ENCODE measurements at regions not wholly inside any gene's neighbourhood (a gene's known extent, or its start where the extent isn't known, plus 50 kb on each side); places are given as distances from the start of the nearest gene placed in this dataset.

DNA sequence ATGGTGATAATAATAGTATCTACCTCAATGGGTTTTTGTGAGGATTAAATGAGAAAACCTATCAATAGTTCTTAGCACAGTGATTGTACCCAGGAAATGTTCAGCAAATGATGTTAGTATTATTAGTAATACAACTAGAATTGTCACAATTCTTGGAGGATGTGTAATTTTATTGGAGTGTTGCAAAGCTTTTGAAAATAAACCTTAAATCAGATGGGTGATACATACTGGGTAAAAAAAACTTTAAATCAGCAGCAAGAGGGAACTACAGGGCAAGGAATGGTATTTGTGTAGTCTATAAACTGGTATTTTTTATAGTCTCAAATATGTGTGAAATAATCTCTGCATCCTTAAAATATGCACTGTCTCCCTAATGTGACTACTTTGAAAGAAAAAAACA is 371.6 kb downstream of the PIK3R1 start:
- Histone ChIP-seq H3K4me3 (ENCODE audit: low read length) (no peak overlapping the region), H3K27ac (ENCODE audit: low read length) (no peak overlapping the region), H3K9me3 (ENCODE audit: control insufficient read depth, insufficient read depth, low read length) (no peaks in the 10 kb centered on the region), H3K27me3 (ENCODE audit: control insufficient read depth, insufficient read depth, low read length) (no peaks in the 10 kb centered on the region), H3K36me3 (ENCODE audit: control insufficient read depth, insufficient read depth, low read length) (no peaks in the 10 kb centered on the region), H3K4me1 (ENCODE audit: control insufficient read depth, insufficient read depth, low read length) (no peaks in the 10 kb centered on the region)
- no peak for ATAC-seq
- no peak overlapping the region for H3K27ac Mint-ChIP-seq
- H3K4me1 Mint-ChIP-seq = no peaks in the 10 kb centered on the region
- TF ChIP-seq, protein P1, sequence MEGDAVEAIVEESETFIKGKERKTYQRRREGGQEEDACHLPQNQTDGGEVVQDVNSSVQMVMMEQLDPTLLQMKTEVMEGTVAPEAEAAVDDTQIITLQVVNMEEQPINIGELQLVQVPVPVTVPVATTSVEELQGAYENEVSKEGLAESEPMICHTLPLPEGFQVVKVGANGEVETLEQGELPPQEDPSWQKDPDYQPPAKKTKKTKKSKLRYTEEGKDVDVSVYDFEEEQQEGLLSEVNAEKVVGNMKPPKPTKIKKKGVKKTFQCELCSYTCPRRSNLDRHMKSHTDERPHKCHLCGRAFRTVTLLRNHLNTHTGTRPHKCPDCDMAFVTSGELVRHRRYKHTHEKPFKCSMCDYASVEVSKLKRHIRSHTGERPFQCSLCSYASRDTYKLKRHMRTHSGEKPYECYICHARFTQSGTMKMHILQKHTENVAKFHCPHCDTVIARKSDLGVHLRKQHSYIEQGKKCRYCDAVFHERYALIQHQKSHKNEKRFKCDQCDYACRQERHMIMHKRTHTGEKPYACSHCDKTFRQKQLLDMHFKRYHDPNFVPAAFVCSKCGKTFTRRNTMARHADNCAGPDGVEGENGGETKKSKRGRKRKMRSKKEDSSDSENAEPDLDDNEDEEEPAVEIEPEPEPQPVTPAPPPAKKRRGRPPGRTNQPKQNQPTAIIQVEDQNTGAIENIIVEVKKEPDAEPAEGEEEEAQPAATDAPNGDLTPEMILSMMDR (IDR thresholded peaks at IDR 0.05) = no peak
- H3K36me3 Mint-ChIP-seq = no peaks in the 10 kb centered on the region
- DNase-seq = no peak
- no peak overlapping the region for H3K4me3 Mint-ChIP-seq
- H3K27me3 Mint-ChIP-seq (ENCODE audit: low read depth in 2 of 2) = peaks cover 3 to 18% of the 10 kb centered on the region in 2 donors
- intact Hi-C loops (cut with micrococcal nuclease) = no loop called here
- no peaks in the 10 kb centered on the region for H3K9me3 Mint-ChIP-seq

DNA sequence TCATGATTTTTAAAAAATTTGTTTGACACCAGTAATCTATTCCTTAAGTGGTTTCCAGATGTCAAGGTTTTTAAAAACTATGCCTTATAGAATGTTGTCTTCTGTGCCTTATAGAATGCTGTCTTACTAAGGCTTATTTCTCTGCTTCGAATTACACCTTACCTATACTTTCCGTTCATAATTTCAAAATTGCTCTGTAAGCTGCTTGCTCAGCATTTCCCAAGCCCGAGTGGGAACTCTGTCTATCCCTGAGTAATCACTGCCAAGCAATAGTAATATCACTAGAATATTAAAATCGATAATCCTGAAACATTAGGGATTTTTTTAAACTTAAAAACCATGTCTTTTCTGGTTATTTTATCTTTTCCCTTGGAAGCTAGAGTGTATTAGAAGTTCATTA is 376.3 kb downstream of the PIK3R1 start:
- Histone ChIP-seq H3K27me3 (ENCODE audit: control insufficient read depth, insufficient read depth, low read length) (peaks cover 3% of the 10 kb centered on the region), H3K4me3 (ENCODE audit: low read length) (no peak overlapping the region), H3K36me3 (ENCODE audit: control insufficient read depth, insufficient read depth, low read length) (no peaks in the 10 kb centered on the region), H3K9me3 (ENCODE audit: control insufficient read depth, insufficient read depth, low read length) (no peaks in the 10 kb centered on the region), H3K4me1 (ENCODE audit: control insufficient read depth, insufficient read depth, low read length) (no peaks in the 10 kb centered on the region), H3K27ac (ENCODE audit: low read length) (no peak overlapping the region)
- DNase-seq (no peak), ATAC-seq (no peak)
- TF ChIP-seq, protein P1 (IDR thresholded peaks at IDR 0.05) = no peak
- no peaks in the 10 kb centered on the region for H3K4me1 Mint-ChIP-seq
- no peaks in the 10 kb centered on the region for H3K36me3 Mint-ChIP-seq
- no peak overlapping the region for H3K27ac Mint-ChIP-seq
- intact Hi-C loops (cut with micrococcal nuclease) = no loop called here
- H3K9me3 Mint-ChIP-seq = no peaks in the 10 kb centered on the region
- no peak overlapping the region for H3K4me3 Mint-ChIP-seq
- WGBS (ENCODE audit: insufficient coverage) = 90% methylated on average over 3 of the region's 4 CpGs
- peaks cover 3 to 35% of the 10 kb centered on the region in 2 donors for H3K27me3 Mint-ChIP-seq (ENCODE audit: low read depth in 2 of 2)

- no peaks in the 10 kb centered on the region for H3K4me1 Mint-ChIP-seq
- TF ChIP-seq, protein P1 (IDR thresholded peaks at IDR 0.05) = no peak
- H3K4me3 ChIP-seq (ENCODE audit: low read length) = no peak overlapping the region
Measured at GRCh38 chr5:68592351-68592750, 376.8 kb downstream of the PIK3R1 start.

DNA sequence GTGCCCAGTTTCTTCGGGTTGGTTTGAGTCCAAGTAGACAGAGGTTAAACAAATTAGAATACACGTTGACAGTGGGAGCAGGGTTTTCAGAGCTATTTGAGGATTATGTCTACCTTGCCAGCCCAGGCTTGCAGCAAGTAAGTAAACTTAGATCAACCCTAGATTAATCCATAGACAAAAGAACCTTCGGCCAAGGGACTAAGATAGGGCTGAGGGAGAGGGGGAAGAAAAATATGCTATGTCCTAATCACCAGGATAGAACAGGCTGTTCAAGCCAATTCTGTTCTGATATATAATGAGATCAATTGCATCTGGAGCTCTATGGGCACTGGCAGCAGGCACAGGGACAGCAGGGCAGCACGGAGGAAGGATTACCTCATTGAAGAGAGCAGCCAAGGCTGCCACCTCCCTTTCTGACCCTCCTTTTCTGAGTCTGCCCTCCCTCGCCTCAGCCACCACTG is 377.7 kb downstream of the PIK3R1 start:
- no peaks in the 10 kb centered on the region for H3K4me1 Mint-ChIP-seq
- Histone ChIP-seq H3K9me3 (ENCODE audit: control insufficient read depth, insufficient read depth, low read length) (no peaks in the 10 kb centered on the region), H3K27ac (ENCODE audit: low read length) (no peak overlapping the region), H3K4me3 (ENCODE audit: low read length) (no peak overlapping the region), H3K36me3 (ENCODE audit: control insufficient read depth, insufficient read depth, low read length) (no peaks in the 10 kb centered on the region), H3K4me1 (ENCODE audit: control insufficient read depth, insufficient read depth, low read length) (no peaks in the 10 kb centered on the region), H3K27me3 (ENCODE audit: control insufficient read depth, insufficient read depth, low read length) (peaks cover 3% of the 10 kb centered on the region)
- no peaks in the 10 kb centered on the region for H3K9me3 Mint-ChIP-seq
- peaks cover 3 to 35% of the 10 kb centered on the region in 2 donors for H3K27me3 Mint-ChIP-seq (ENCODE audit: low read depth in 2 of 2)
- no peaks in the 10 kb centered on the region for H3K36me3 Mint-ChIP-seq
- no peak for ATAC-seq
- TF ChIP-seq, protein P1 (IDR thresholded peaks at IDR 0.05) = no peak
- no peak overlapping the region for H3K27ac Mint-ChIP-seq
- H3K4me3 Mint-ChIP-seq = no peak overlapping the region
- DNase-seq = no peak
- intact Hi-C loops (cut with micrococcal nuclease) = no loop called here
- WGBS (ENCODE audit: insufficient coverage) = 84% methylated on average over 5 of the region's 5 CpGs

More at GRCh38 chr5:68592351-68592750, 376.8 kb downstream of the PIK3R1 start:
- WGBS (ENCODE audit: insufficient coverage) = 35% methylated on average over 3 of the region's 3 CpGs
- no peak overlapping the region for H3K27ac Mint-ChIP-seq
- no peak overlapping the region for H3K27ac ChIP-seq (ENCODE audit: low read length)
- H3K36me3 ChIP-seq (ENCODE audit: control insufficient read depth, insufficient read depth, low read length) = no peaks in the 10 kb centered on the region
- peaks cover 3% of the 10 kb centered on the region for H3K27me3 ChIP-seq (ENCODE audit: control insufficient read depth, insufficient read depth, low read length)
- DNase-seq (no peak), ATAC-seq (no peak)
- H3K27me3 Mint-ChIP-seq (ENCODE audit: low read depth in 2 of 2) = peaks cover 3 to 35% of the 10 kb centered on the region in 2 donors
- H3K4me1 ChIP-seq (ENCODE audit: control insufficient read depth, insufficient read depth, low read length) = no peaks in the 10 kb centered on the region
- H3K9me3 Mint-ChIP-seq = no peaks in the 10 kb centered on the region
- H3K9me3 ChIP-seq (ENCODE audit: control insufficient read depth, insufficient read depth, low read length) = no peaks in the 10 kb centered on the region
- no peaks in the 10 kb centered on the region for H3K36me3 Mint-ChIP-seq
- intact Hi-C loops (cut with micrococcal nuclease) = no loop called here
- H3K4me3 Mint-ChIP-seq = no peak overlapping the region
